ENCODE measurements at regions not wholly inside any gene's neighbourhood (a gene's known extent, or its start where the extent isn't known, plus 50 kb on each side); places are given as distances from the start of the nearest gene placed in this dataset.

- no peak for TF ChIP-seq CTCF (IDR thresholded peaks at IDR 0.05; ENCODE audit: insufficient read depth, missing control alignments)
- no peak for DNase-seq (ENCODE audit: insufficient read length, low spot score)
- no peak for FAIRE-seq
These were observed 1608.8 kb upstream of the PCDH20 start for GRCh38 chr13:63024458-63024857.

- FAIRE-seq (no peak), DNase-seq (ENCODE audit: insufficient read length, low spot score) (no peak)
- TF ChIP-seq CTCF (IDR thresholded peaks at IDR 0.05; ENCODE audit: insufficient read depth, missing control alignments), result no peak
These were observed 1596.3 kb upstream of the PCDH20 start for GRCh38 chr13:63011996-63012395.

- TF ChIP-seq CTCF (IDR thresholded peaks at IDR 0.05; ENCODE audit: insufficient read depth, missing control alignments), result no peak
- FAIRE-seq, result no peak
- no peak for DNase-seq (ENCODE audit: insufficient read length, low spot score)
These were observed 1594.5 kb upstream of the PCDH20 start for GRCh38 chr13:63010072-63010658.

GRCh38 chr13:63005625-63006024, 1590.0 kb upstream of the PCDH20 start:
- DNase-seq (ENCODE audit: insufficient read length, low spot score) (no peak), FAIRE-seq (no peak)
- no peak for TF ChIP-seq CTCF (IDR thresholded peaks at IDR 0.05; ENCODE audit: insufficient read depth, missing control alignments)

- no peak for FAIRE-seq
- DNase-seq (ENCODE audit: insufficient read length, low spot score), result no peak
- no peak for TF ChIP-seq CTCF (IDR thresholded peaks at IDR 0.05; ENCODE audit: insufficient read depth, missing control alignments)
These were observed 1582.0 kb upstream of the PCDH20 start for GRCh38 chr13:62997696-62998095.

GRCh38 chr13:62997038-62997599, 1581.5 kb upstream of the PCDH20 start:
- DNase-seq (ENCODE audit: insufficient read length, low spot score) (no peak), FAIRE-seq (no peak)
- TF ChIP-seq CTCF (IDR thresholded peaks at IDR 0.05; ENCODE audit: insufficient read depth, missing control alignments), result no peak

GRCh38 chr13:62973804-62974203, 1558.2 kb upstream of the PCDH20 start:
- TF ChIP-seq CTCF (IDR thresholded peaks at IDR 0.05; ENCODE audit: insufficient read depth, missing control alignments), result no peak
- DNase-seq (ENCODE audit: insufficient read length, low spot score) (no peak), FAIRE-seq (no peak)
